ENCODE measurements at regions not wholly inside any gene's neighbourhood (a gene's known extent, or its start where the extent isn't known, plus 50 kb on each side); places are given as distances from the start of the nearest gene placed in this dataset.
"Not testable (repeated sequence)": the region's sequence is repeated elsewhere in the genome, so short reads cannot be mapped to it uniquely, and the experiment has no call there.

- DNase-seq, result no peak
These were observed 76.8 kb upstream of the COX20 start for GRCh38 chr1:244758708-244759107.

- DNase-seq, result no peak
These were observed 76.3 kb upstream of the COX20 start for GRCh38 chr1:244759158-244759557.

DNA sequence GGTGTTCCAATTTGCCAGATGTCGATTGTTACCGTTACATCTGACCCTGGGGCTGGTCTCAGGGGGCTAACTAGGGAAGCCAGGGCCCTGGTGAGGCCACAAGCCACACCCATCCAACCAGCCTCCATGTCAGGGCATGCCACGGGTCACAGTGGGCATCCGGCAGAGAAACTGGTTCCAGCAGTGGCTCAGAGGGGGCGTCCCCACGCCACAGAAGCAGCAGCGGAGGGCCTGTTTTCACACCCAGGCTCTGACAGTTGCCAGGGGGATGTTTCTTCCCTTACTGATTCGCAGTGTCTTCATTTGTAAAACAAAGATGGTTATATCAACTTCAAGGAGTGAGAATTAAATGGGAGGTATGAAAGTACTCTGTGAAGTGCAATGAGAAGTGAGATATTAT, 75.0 kb upstream of the COX20 start:
- DNase-seq, result no peak

GRCh38 chr1:244761279-244761678, 74.2 kb upstream of the COX20 start:
- no peak for DNase-seq

- DNase-seq, result no peak
These were observed 72.8 kb upstream of the COX20 start for GRCh38 chr1:244762629-244763028.

DNA sequence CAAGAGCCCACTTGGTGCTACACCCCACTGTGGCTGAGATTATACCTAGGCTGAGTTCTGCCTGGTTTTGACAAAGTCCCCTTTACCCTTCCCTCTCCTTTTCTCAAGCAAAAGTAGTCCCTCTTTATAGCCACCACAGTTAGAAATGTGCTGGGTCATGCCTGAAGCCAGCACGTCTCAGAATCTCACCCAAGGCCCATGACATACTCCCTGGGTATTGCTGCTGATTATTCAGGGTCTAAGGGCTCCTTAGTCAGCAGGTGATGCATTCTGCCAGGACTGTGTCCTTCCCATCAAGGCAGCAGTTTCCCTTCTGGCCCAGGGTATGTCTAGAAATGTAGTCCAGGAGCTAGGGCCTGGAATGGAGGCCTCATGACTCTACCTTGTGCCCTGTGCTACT, 67.3 kb upstream of the COX20 start:
- DNase-seq, result no peak

- DNase-seq, result no peak
These were observed 66.7 kb upstream of the COX20 start for GRCh38 chr1:244768804-244769203.

DNA sequence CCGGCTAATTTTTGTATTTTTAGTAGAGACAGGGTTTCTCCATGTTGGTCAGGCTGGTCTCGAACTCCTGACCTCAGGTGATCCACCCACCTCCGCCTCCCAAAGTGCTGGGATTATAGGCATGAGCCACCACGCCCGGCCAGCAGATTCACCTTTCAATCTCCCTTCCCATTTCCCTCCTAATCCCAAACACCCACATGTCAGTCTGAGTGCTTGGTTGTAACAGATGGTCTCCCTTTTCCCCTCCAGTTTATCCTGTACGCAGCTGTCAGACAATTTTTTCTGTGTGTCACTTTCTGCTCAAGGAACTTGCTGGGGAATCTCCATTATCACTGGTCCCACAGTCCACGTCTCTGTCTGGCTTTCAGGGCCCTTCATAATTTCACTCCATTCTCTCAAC, 64.9 kb upstream of the COX20 start:
- not testable (repeated sequence) for DNase-seq

DNA sequence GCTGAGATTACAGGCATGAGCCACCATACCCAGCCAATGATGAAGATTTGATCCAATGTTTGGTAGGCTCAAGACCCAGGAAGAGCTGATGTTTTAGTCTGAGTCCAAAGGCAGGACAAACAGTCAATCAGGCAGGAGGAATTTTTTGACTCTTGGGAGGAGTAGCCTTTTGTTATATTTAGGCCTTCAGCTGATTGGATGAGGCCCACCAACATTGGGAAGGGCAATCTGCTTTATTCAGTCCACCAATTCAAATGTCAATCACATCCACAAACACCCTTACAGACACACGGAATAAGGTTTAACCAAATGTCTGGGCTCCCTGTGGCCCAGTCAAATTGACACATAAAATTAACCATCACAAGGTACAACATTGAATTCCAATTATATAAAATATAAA, 61.9 kb upstream of the COX20 start:
- no peak for DNase-seq

DNA sequence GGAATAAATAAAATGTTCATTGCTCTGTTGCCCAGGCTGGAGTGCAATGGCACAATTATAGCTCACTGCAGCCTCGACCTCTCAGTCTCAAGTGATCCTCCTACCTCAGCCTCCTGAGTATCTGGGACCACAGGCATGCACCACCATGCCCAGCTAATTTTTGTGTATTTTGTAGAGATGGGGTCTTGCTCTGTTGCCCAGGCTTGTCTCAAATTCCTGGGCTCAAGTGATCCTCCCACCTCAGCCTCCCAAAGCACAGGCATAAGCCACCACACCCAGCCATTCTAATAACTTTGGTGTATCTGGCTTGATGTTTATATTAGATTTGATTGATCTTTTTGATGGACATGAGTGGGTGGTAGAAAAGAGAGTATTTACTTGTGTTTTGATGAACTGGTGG, 58.7 kb upstream of the COX20 start:
- DNase-seq, result not testable (repeated sequence)

- no peak for DNase-seq
These were observed 57.1 kb upstream of the COX20 start for GRCh38 chr1:244778344-244778743.

GRCh38 chr1:244779410-244779809, 56.0 kb upstream of the COX20 start:
- peak; percentile 8 for DNase-seq

DNA sequence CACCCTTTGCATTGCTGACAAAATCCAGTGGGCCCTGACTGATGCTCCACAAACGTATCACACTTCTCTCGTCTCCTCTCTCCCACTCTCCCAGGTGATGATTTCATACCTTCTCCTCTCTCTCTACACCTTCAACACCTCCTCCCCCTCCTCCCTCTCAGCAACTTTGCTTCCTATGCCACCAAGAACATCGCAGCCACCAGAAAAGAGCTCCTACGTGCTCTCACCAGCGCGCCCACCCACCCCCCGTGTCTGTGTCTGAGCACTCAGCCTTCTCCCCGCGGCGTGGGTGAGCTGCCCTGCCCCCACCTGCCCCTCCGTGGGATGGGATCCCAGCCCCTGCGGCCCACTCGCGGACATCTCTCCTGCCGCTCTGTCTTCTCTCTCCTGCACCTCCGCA, 55.1 kb upstream of the COX20 start:
- no peak for DNase-seq

GRCh38 chr1:244782056-244782455, 53.4 kb upstream of the COX20 start:
- no peak for DNase-seq

- DNase-seq, result no peak
These were observed 52.3 kb upstream of the COX20 start for GRCh38 chr1:244783138-244783537.

Measured in activated CD4-positive, alpha-beta T cell treated with anti-CD3 and anti-CD28 coated beads for 48 hours (primary cell).